GM21825 (cell line): ENCODE measurements at regions not wholly inside any gene's neighbourhood (a gene's known extent, or its start where the extent isn't known, plus 50 kb on each side); places are given as distances from the start of the nearest gene placed in this dataset.
A peak's percentile ranks its signal among the peaks of the same experiment; 100 is the strongest.

ENCODE experiments used
- ATAC-seq: cut with Tn5 transposase; IDR thresholded peaks from one replicate; pipeline ENCODE4 v1.9.1; 2021; ENCODE audit warnings: mild to moderate bottlenecking, moderate library complexity; ENCODE audit not compliant: unreplicated experiment

DNA sequence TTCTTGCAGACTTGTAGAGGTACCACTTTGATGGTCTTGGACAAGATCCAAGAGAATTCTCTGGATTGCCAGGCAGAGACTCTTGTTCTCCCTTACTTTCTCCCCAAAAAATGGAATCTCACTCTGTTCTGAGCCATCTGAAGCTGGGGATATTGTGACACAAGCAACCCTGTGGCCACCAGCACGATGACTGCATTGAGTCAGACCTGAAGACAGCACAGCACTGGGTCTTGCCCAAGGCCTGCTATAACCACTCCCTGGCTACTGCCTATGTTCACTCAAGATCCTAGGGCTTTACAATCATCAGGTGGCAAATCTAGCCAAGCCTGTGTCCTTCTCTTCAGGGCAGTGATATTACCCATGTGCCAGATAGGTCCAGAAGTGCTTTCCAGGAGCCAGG is 202.5 kb upstream of the SERP2 start:
- no peak for ATAC-seq

DNA sequence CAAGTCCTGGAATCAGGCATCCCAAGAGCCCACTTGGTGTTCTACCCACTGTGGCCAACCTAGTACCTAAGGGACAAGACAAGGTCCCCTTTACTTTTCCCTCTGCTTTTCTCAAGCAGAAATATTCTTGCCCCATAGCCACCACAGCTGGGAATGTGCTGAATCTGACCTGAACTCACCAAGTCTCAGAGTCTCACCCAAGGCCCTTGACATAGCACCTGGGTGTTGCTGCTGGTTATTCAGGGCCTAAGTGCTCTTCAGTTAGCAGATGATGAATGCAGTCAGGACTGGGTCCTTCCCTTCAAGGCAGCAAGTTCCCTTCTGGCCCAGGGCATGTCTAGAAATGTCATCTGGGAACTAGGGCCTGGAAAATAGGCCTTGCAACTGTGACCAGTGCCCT is 201.8 kb upstream of the SERP2 start:
- no peak for ATAC-seq

DNA sequence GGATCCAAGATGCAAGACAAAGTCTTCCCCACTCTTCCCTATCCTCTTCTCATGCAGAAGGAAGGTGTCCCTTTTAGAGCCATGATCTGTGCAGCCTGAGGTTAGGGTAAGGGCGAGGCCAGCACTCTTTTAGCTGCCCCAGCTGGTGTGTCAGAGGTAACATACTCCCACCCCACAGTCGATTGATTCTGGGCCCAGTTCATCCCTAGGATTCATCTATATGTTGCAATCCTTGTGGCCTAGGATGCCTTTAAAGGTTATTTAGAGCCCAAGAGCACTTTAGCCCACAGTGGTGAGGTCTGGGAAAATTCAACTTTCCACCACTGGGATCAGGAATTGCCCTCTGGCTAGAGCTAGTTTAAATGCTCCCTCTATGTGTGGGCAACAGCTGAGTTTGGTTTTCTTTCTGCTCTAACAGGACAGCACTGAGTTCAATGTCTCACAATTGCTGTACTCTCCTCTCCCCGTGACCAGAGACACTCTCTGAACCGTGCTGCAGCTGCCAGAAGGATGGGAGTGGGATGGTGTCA is 201.3 kb upstream of the SERP2 start:
- no peak for ATAC-seq

DNA sequence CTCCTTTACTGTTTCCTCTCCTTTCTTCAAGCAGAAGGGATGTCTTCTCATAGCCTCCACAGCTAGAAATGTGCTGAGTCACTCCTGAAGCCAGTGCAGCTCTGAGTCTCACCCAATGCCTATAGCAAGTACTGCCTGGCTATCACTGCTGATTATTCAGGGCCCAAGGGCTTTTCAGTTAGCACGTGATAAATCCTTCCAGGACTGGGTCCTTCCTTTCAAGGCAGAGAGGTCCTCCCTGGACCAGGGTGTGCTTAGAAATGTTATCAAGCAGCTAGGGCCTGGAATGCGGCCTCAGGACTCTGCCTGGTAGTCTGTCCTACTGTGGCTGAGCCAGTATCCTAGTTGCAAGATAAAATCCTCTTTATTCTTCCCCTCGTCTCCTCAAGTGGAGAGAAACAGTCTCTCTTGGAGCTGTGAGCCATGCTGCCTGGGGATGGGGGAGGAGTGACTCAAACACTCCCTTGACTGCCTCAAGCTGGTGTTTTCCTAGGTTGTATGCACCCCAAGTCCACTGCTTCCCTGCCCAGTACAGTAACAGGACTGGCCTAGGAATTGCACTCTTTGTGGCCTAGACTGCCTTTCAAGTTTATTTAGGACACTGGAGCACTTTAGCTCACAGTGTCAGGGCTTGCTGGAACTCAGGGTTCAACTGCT is 198.7 kb upstream of the SERP2 start:
- ATAC-seq: no peak

DNA sequence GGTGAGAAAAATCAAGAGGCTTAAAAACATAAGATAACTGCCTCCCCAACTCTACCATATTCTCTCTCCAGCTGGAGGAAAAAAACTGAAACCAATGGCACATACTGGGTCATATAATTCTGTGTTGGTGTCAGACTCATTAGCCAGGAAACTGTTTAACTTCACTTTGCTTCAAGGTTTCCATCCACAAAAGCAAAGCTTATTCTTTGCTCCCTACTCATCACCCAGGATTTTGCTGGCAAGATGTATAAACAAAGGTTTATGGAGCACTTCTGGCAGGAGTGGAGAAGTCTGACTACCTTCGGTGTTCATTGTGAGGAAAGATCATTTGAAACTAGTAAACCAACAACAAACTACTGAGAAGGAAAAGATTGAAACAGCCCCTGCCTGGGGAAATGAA is 197.5 kb upstream of the SERP2 start:
- no peak for ATAC-seq

DNA sequence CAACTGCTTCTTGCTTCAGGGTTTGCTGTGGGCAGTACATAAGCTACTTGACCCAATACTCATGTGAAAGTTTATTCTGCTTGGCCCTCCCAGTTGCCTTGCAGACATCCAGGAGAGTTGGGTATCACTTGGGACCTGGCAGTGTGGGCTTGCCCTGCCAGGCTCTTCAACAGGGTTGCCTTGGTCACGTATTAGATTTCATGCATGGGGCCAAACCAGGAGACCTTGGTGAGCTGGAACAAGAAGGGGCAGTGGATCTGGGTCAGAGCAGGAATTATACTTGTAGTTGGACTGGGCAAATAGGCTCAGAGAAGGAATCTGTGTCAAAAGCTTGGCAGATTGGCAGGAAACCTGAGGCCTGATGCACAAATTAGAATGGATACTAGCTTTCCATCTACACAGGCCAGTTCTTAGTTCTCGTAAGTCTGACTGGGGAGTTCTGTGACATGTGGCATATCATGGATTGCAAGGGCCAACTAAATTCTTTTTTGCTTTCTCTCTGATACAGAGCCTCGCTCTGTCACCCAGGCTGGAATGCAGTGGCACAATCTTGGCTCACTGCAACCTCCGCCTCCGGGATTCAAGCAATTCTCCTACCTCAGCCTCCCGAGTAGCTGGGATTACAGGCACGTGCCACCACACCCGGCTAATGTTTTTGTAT is 192.6 kb upstream of the SERP2 start:
- ATAC-seq: no peak

DNA sequence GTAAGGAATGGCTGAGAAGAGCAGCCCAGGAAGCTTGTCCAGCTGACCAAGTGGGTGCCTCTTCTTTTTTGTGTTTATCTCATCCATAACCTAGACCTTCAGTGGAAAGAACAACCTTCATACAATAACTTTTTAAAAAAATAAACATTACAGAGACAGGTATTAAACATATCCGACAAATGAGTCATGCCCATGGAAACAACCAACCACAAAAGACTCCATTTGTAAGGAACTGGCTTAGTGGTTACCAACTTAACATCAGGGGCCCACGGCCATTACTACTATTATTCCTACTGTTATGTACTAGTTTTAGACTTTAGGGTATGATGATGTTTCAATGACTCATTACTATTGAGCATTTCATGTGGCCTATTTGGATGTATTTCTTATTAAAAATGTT is 191.7 kb upstream of the SERP2 start:
- ATAC-seq: no peak

DNA sequence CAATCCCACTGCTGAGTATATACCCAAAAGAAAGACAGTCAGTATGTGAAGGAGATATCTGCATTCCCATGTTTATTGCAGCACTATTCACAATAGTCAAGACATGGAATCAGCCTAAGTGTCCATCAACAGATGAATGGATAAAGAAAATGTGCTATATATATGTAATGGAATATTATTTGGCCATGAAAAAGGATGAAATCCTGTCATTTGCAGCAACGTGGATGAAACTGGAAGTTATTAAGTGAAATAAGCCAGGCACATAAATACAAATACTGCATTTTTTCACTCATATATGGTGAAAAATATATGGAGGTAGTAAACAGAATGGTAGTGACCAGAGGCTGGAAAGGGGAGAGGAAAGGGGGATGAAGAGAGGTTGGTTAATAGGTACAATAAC is 188.9 kb upstream of the SERP2 start:
- ATAC-seq: no peak

DNA sequence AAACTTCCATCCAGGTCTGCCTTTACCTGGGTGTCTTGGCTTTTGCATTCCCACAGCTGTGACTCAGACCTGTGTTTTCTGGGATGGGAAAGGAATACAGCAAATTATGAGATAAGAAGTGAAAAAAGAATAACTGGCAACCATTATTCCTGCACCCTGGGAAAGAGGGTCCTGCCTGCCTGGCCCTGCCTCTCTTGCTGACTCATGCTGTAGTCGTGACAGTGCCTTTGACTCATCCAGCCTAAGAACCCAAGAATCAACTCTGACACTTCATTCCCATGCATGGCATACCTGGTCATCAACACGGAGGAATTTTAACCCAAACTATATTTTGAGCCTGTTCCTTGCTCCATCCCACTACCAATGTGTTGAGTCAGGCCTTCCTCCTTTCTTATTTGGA is 185.4 kb upstream of the SERP2 start:
- no peak for ATAC-seq

DNA sequence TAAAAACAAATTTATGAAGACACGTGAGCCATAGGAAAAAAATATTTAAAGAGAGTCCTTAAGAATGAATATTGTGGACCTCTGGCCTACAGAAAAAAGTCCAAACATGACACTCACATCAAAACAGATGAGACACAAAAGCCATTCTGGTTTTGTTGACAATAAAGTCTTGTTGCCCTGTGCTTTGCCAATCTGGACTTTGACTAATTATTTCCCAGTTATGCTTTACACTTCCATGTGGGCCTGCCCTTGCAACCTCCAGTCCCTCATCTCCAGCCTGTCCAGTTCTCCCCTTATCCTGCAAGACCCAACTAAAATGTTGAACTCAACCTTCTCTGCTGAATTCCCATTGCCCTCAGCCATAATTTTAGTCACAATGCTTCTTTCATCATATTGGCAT is 184.5 kb upstream of the SERP2 start:
- no peak for ATAC-seq

DNA sequence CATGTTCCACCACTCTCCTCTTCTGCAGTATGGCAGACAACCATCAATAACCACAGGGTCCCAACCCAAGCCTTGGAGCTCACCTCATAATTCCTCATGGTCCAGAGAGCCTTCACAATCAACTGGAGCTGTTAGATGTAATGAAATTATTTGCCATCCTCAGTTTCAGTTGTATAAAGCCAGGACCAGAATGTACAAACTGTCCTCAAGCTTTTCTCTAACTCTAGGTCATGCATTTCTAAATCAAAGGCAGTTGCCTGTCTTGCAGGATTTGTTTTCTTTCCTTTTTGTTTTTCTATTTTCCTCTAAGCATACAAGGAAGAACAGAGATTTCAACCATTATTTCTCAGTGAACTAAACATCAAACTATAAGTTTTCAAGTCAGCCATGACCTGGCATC is 182.5 kb upstream of the SERP2 start:
- no peak for ATAC-seq

DNA sequence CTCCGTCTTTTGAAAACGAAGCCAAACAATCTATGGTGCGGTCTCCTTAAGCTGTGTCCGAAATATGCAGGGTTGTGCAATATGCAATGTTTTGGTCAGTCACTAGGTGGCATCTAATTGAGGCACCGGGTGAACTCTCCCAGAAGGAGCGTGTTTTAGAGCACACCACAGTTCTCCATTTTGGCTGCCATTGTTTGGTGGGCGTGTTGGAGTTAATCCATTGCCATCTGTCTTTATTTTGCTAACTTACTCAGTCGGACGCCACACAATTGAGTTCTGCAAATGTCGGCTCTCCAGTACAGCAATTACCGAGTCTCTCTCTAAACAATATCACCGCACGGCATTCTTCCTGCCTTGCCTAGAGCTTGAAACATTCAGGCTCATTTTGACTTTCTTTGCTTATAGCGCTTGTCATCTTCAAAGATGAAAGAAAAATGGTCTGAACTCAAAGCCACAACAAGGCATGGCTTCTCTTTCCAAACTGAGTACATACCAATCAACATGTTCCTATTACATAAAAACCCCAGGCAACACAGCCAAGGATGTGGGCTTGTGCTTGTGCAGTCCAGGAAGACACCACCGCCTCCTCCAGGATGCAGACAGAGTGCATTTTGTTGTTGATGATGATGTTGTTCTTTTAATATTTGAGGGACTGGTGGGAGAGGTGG is 182.0 kb upstream of the SERP2 start:
- no peak for ATAC-seq

DNA sequence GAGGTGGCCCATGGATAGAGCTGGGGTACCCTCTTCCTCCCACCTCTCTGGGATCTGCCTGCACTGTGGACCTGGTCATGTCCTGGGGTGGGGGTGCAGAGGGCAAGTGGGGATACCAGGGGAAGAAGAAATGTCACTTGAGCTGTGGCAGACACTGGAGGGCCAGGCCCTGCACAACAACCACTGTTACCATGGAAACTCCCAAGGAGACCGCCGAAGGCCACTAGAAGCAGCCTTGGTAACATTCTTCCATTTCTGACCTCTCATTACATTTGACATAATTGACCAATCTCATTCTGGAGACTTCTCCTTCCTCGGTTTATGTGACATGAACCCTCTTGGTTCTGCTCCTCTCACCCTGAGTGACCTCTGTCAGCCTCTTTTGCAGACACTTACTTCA is 179.9 kb upstream of the SERP2 start:
- no peak for ATAC-seq

DNA sequence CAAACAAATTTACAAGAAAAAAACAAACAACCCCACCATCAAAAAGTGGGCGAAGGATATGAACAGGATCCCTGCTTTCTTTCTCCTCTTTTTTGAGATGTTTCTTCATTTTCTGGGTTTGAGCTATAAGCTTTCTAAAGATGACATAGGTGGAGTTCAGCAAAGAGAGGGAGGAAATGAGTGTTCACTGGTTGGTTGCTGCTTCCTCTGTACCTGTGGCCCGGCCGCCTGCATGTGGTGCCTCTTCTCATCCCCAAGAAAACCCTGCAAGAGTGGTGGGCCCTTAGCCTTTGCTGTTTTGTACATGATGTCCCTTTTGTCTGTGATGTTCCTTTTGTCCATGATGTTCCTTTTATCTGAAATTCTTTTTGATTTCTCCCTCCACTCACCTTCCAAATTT is 178.4 kb upstream of the SERP2 start:
- no peak for ATAC-seq

DNA sequence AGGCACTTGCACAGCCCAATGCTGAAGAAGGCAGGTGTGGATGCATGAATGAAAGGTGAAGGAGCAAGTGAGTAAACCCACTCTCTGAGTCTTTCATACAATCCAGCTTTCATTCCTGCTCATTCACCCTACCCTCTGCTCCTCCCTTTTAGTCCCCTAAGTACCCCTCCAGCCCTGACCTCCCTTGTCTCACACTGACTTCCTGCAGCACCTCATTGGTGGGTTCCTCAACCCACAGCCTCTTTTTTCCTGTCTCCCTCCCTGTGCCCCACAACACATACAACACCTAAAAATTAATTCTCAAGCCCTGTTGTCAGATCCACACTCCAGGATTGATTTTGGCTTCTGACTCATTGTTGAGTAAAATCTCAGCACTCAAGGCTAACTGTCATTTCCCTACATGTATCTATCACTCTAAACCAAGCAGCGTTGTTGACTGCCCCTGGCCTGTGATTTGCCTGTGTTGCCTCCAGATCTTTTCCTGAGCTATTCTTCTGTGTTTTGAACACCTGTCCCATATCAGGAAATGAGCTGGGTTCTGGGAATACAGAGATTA is 177.3 kb upstream of the SERP2 start:
- no peak for ATAC-seq

DNA sequence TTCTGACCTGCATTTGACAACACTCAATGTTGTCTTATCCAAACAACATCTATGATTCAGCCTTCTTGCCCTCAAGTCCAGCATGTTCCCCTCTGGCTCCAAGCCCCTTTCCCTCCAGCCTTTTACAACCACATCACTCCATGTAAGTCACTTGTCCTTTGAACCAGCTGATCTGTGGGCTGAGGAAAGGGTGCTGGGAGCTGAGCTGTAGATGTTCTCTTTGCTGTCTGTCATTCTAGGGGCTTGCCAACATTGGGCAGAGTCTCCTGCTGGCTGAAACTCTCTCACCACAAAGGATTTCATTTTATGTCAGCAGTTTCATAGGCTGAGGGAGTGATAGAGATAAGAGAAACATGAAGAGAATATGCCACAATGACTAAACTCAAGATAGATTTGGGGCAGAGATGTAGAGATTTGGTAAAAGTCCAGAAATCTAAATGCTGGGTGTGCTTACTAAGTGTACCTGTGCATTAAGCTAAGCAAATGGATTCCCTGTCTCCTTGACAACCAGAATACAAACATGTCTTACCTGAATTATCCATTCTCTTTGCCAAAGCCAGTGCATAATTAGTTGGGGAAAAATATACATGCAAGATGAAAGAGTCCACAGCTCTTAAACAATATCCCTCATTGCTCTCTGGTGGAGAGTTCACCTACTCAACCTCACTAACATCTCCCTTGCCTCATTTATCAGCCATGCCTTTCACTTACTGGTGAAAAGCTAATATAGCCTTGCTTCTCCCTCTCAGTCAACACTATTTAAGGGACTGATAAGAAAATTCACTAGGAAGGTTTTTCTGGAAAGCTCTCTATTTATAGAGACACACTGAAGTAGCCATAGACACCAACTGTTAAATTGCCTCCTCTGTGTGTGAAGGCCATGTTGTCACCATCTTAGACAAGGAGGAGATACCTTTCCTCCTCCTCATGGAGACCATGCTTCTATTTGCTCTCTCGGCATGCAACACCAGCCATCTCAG is 175.5 kb upstream of the SERP2 start:
- peak; percentile 77 for ATAC-seq

DNA sequence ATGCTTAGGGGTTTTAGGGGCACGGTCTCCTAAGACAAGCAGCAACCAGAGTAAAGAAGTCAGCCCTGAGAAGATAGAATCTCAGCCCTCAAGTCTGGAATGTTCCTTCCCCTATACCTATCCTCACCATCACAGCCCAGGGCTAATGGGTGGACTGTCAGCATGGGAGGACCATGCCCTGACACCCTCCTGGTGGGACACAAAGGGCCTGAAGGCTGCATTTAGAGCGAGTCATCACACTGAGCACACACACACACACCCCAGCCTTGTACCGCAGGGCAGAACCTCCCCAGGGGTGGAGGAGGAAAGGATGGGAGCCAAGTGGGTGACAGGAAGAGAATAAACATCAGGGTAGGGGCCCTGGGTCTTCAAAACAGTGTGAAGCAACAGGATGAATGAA is 174.8 kb upstream of the SERP2 start:
- ATAC-seq: no peak

DNA sequence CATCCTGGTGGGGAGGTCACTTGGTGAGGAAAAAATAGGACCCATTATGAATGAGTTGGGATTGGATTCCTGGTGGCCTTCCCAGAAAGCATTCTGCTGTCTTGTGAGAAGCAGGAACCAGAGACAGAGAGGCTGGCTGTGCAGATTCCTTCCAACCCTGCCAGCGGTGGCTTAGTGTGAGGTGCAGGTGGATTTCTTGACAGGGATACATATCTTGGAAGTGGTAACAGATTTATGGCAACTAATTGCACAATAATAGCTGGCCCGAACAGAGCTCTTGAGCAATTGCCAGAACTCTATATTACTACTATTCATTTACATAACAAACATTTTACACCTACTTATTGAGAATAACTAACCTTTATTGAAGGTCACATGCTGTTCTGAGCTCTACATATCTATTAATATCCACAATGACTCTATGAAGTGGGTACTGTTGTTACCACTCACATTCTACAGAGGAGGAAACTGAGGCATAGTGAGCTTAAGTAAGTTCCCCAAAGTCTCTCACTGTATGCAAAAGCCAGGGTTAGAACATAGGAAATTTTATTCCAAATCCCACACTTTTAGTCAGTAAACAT is 173.9 kb upstream of the SERP2 start:
- ATAC-seq: no peak

DNA sequence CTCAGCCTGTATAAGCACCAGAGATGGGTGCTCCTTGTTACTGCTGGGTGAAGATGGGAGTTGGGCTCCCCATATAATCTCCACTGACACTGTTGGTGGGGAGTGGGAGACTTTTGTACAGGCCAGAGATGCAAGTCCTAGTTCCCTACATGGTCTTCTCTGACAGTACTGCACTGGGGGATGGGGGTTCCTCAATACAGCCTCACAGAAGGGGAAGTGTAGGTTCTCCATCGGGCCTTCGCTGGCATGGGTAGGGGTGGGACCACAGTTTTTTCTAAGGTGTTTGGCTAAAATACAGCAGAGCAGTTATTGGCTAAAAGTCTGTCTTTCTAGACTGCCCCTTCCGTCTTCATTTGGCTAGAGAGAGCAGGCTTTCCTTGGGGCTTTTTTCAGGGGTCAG is 167.2 kb upstream of the SERP2 start:
- no peak for ATAC-seq

DNA sequence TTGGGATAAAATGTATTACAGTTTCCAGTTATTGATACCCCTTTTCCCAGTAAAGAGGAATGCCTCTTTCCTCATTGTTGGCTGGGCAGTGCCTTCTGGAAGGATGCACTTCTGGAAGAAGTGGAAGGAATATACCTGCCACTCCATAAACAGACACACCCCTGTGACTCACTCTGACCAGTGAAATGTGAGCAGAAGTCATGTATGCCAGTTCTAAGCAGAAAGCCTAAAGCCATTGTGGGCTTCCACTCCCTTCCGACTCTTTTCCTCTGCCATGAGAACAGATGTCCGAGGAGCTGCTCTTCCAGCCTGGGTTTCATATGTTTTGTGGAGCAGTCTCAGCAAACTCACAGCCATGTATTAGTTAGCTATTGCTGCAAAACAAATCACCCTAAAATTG is 166.1 kb upstream of the SERP2 start:
- no peak for ATAC-seq
